DND-41 (cell line): ENCODE measurements at regions not wholly inside any gene's neighbourhood (a gene's known extent, or its start where the extent isn't known, plus 50 kb on each side); places are given as distances from the start of the nearest gene placed in this dataset.
A peak's percentile ranks its signal among the peaks of the same experiment; 100 is the strongest.

Experiments used
- ATAC-seq: fragments of 200-7000 bp; cut with Tn5 transposase; 3 replicates; pipeline ENCODE4 v1.9.1; 2021; ENCODE audit warnings: low read depth; ENCODE audit not compliant: insufficient read depth
- DNase-seq: peaks from one replicate; pipeline ENCODE4 v3.0.0-alpha.2; 2020
- H2AFZ ChIP-seq: 2 replicates; pipeline ENCODE4 v1.6.0; 2012; ENCODE audit warnings: low read depth, low read length
- H3K27ac ChIP-seq: 2 replicates; pipeline ENCODE4 v1.5.1; 2012; ENCODE audit warnings: low read length, inconsistent platforms
- H3K27me3 ChIP-seq: fragments of 200-600 bp; sonication (generic); 2 replicates; pipeline ENCODE4 v1.6.0; 2012; ENCODE audit warnings: low read length, mild to moderate bottlenecking, inconsistent platforms; ENCODE audit not compliant: insufficient read depth, poor library complexity
- H3K36me3 ChIP-seq: 2 replicates; pipeline ENCODE4 v1.5.1; 2012; ENCODE audit warnings: low read length, inconsistent platforms; ENCODE audit not compliant: insufficient read depth
- H3K4me1 ChIP-seq: 2 replicates; pipeline ENCODE4 v1.5.1; 2012; ENCODE audit warnings: mild to moderate bottlenecking, low read length; ENCODE audit not compliant: insufficient read depth
- H3K4me2 ChIP-seq: 2 replicates; pipeline ENCODE4 v1.6.0; 2012; ENCODE audit warnings: mild to moderate bottlenecking, moderate library complexity, low read length, inconsistent platforms; ENCODE audit not compliant: insufficient read depth
- H3K4me3 ChIP-seq, 2 experiments: fragments of 200-600 bp in 1 of 2; shearing (Covaris generic) in 1 of 2; 2 replicates each; pipeline ENCODE4 v1.5.1; 2012 to 2016; ENCODE audit warnings: inconsistent platforms in 2 of 2, low read length in 2 of 2, mild to moderate bottlenecking in 2 of 2, low read depth in 1 of 2, moderate library complexity in 1 of 2
- H3K79me2 ChIP-seq: 2 replicates; pipeline ENCODE4 v1.6.0; 2012; ENCODE audit warnings: low read length, inconsistent platforms; ENCODE audit not compliant: insufficient read depth
- H3K9ac ChIP-seq: 2 replicates; pipeline ENCODE4 v1.6.0; 2012; ENCODE audit warnings: low read depth, mild to moderate bottlenecking, inconsistent platforms, low read length, moderate library complexity
- H3K9me3 ChIP-seq: 2 replicates; pipeline ENCODE4 v1.5.1; 2012; ENCODE audit warnings: low read length, moderate library complexity, mild to moderate bottlenecking, inconsistent platforms; ENCODE audit not compliant: insufficient read depth, severe bottlenecking
- H4K20me1 ChIP-seq: 2 replicates; pipeline ENCODE4 v1.6.0; 2012; ENCODE audit warnings: low read length; ENCODE audit not compliant: insufficient read depth
- CTCF ChIP-seq: IDR thresholded peaks from 2 replicates; pipeline ENCODE4 v1.5.1; 2012; ENCODE audit warnings: borderline replicate concordance, low read length, moderate library complexity, mild to moderate bottlenecking; ENCODE audit not compliant: poor library complexity, severe bottlenecking; ENCODE audit errors: extremely low read depth
- EZH2 ChIP-seq: IDR thresholded peaks from 3 replicates; pipeline ENCODE4 v1.6.1; 2012; ENCODE audit warnings: borderline replicate concordance, low read depth, mild to moderate bottlenecking, moderate library complexity, low read length, inconsistent platforms; ENCODE audit not compliant: severe bottlenecking

- no peak overlapping the region for H3K4me2 ChIP-seq
- no peaks in the 10 kb centered on the region for H4K20me1 ChIP-seq
- TF ChIP-seq CTCF: no peak
- no peak for TF ChIP-seq EZH2
- H3K27me3 ChIP-seq: no peaks in the 10 kb centered on the region
- H2AFZ ChIP-seq: no peak overlapping the region
- peaks cover 15% of the 10 kb centered on the region for H3K9me3 ChIP-seq
- no peak for ATAC-seq
- H3K4me1 ChIP-seq: no peaks in the 10 kb centered on the region
- no peak overlapping the region for H3K4me3 ChIP-seq
- H3K9ac ChIP-seq: no peak overlapping the region
- no peaks in the 10 kb centered on the region for H3K36me3 ChIP-seq
- H3K27ac ChIP-seq: no peak overlapping the region
- no peak for DNase-seq
- no peaks in the 10 kb centered on the region for H3K79me2 ChIP-seq
Observed at GRCh38 chr5:97471951-97472350, 288.9 kb upstream of the RIOK2 start.

GRCh38 chr5:97475847-97476246, 292.8 kb upstream of the RIOK2 start:
- no peaks in the 10 kb centered on the region for H3K4me1 ChIP-seq
- no peak overlapping the region for H3K4me3 ChIP-seq
- no peak for TF ChIP-seq CTCF
- TF ChIP-seq EZH2: no peak
- H3K79me2 ChIP-seq: no peaks in the 10 kb centered on the region
- no peak for ATAC-seq
- H3K4me2 ChIP-seq: no peak overlapping the region
- no peaks in the 10 kb centered on the region for H3K36me3 ChIP-seq
- H2AFZ ChIP-seq: no peak overlapping the region
- H3K9ac ChIP-seq: no peak overlapping the region
- DNase-seq: no peak
- H3K27ac ChIP-seq: no peak overlapping the region
- H4K20me1 ChIP-seq: no peaks in the 10 kb centered on the region
- H3K27me3 ChIP-seq: no peaks in the 10 kb centered on the region
- peaks cover 2% of the 10 kb centered on the region for H3K9me3 ChIP-seq

- Histone ChIP-seq H3K4me3 (no peak overlapping the region), H3K4me2 (no peak overlapping the region), H3K4me1 (no peaks in the 10 kb centered on the region), H2AFZ (0 out of 2 replicates have a peak overlapping the region, but pooled peaks have one; percentile 7), H3K9ac (no peak overlapping the region), H3K79me2 (no peaks in the 10 kb centered on the region), H3K27me3 (no peaks in the 10 kb centered on the region), H3K9me3 (no peaks in the 10 kb centered on the region), H3K27ac (no peak overlapping the region), H3K36me3 (no peaks in the 10 kb centered on the region), H4K20me1 (no peaks in the 10 kb centered on the region)
- TF ChIP-seq EZH2 (no peak), CTCF (no peak)
- ATAC-seq: no peak
- DNase-seq: no peak
Observed at GRCh38 chr5:97476852-97477534, 293.9 kb upstream of the RIOK2 start.
